Left ventricle myocardium inferior (tissue), 1 donor: ENCODE measurements at regions not wholly inside any gene's neighbourhood (a gene's known extent, or its start where the extent isn't known, plus 50 kb on each side); places are given as distances from the start of the nearest gene placed in this dataset.

ENCODE experiments used
- DNase-seq: peaks from one replicate; pipeline ENCODE4 v3.0.0-alpha.2; 2020
- H3K27ac ChIP-seq: fragments of 200-600 bp; replicated peaks from 2 replicates; pipeline ENCODE4 v1.8.0; 2021
- H3K27me3 ChIP-seq: fragments of 200-600 bp; 2 replicates; pipeline ENCODE4 v1.8.0; 2021; ENCODE audit warnings: low read depth
- H3K36me3 ChIP-seq: fragments of 200-600 bp; 2 replicates; pipeline ENCODE4 v1.8.0; 2021
- H3K4me1 ChIP-seq: fragments of 200-600 bp; 2 replicates; pipeline ENCODE4 v1.8.0; 2021
- H3K4me3 ChIP-seq: fragments of 200-600 bp; 2 replicates; pipeline ENCODE4 v1.8.0; 2021; ENCODE audit warnings: mild to moderate bottlenecking, moderate library complexity
- H3K9me3 ChIP-seq: fragments of 200-600 bp; replicated peaks from 2 replicates; pipeline ENCODE4 v1.8.0; 2021
- CTCF ChIP-seq: fragments of 200-600 bp; IDR thresholded peaks from 2 replicates; pipeline ENCODE4 v1.8.0; 2021; ENCODE audit warnings: antibody characterized with exemption, mild to moderate bottlenecking, borderline replicate concordance
- intact Hi-C: fragments of 100-400 bp; cut with micrococcal nuclease; formaldehyde crosslinking; loops from one replicate; pipeline ENCODE4 v1.11.0; 2022
- donor health status: DM: no; HTN: yes; CAD: no; lungs with severe emphysema.

GRCh38 chr9:2492161-2492560, 129.4 kb upstream of the VLDLR start:
- Histone ChIP-seq H3K36me3 (no peaks in the 10 kb centered on the region), H3K27me3 (no peaks in the 10 kb centered on the region), H3K27ac (peak overlapping the region; percentile 82), H3K4me1 (peaks cover 77% of the 10 kb centered on the region), H3K4me3 (no peak overlapping the region), H3K9me3 (no peaks in the 10 kb centered on the region)
- intact Hi-C loops: no loop called here
- TF ChIP-seq CTCF: no peak
- DNase-seq: no peak

GRCh38 chr9:2493109-2493508, 128.5 kb upstream of the VLDLR start:
- Histone ChIP-seq H3K27ac (peak overlapping the region; percentile 82), H3K9me3 (no peaks in the 10 kb centered on the region), H3K4me1 (peaks cover 82% of the 10 kb centered on the region), H3K36me3 (no peaks in the 10 kb centered on the region), H3K27me3 (no peaks in the 10 kb centered on the region), H3K4me3 (no peak overlapping the region)
- intact Hi-C loops: no loop called here
- no peak for DNase-seq
- TF ChIP-seq CTCF: no peak

GRCh38 chr9:2493529-2493928, 128.1 kb upstream of the VLDLR start:
- intact Hi-C loops: no loop called here

GRCh38 chr9:2494562-2494961, 127.0 kb upstream of the VLDLR start:
- no peak for TF ChIP-seq CTCF
- intact Hi-C loops: no loop called here
- Histone ChIP-seq H3K4me1 (peaks cover 76% of the 10 kb centered on the region), H3K4me3 (no peak overlapping the region), H3K9me3 (no peaks in the 10 kb centered on the region), H3K36me3 (no peaks in the 10 kb centered on the region), H3K27me3 (no peaks in the 10 kb centered on the region), H3K27ac (peak overlapping the region; percentile 82)
- no peak for DNase-seq

More at GRCh38 chr9:2493529-2493928, 128.1 kb upstream of the VLDLR start:
- Histone ChIP-seq H3K9me3 (no peaks in the 10 kb centered on the region), H3K27ac (peak overlapping the region; percentile 82), H3K36me3 (no peaks in the 10 kb centered on the region), H3K4me1 (peaks cover 84% of the 10 kb centered on the region), H3K27me3 (no peaks in the 10 kb centered on the region), H3K4me3 (no peak overlapping the region)
- TF ChIP-seq CTCF: no peak
- no peak for DNase-seq

- Histone ChIP-seq H3K4me1 (peaks cover 68% of the 10 kb centered on the region), H3K27me3 (no peaks in the 10 kb centered on the region), H3K9me3 (no peaks in the 10 kb centered on the region), H3K27ac (peak overlapping the region; percentile 82), H3K36me3 (no peaks in the 10 kb centered on the region), H3K4me3 (no peak overlapping the region)
- DNase-seq: no peak
- intact Hi-C loops: no loop called here
- no peak for TF ChIP-seq CTCF
Measured at GRCh38 chr9:2495221-2496005, 126.2 kb upstream of the VLDLR start.
